ENCODE measurements at regions not wholly inside any gene's neighbourhood (a gene's known extent, or its start where the extent isn't known, plus 50 kb on each side); places are given as distances from the start of the nearest gene placed in this dataset.
A peak's percentile ranks its signal among the peaks of the same experiment; 100 is the strongest.

DNA sequence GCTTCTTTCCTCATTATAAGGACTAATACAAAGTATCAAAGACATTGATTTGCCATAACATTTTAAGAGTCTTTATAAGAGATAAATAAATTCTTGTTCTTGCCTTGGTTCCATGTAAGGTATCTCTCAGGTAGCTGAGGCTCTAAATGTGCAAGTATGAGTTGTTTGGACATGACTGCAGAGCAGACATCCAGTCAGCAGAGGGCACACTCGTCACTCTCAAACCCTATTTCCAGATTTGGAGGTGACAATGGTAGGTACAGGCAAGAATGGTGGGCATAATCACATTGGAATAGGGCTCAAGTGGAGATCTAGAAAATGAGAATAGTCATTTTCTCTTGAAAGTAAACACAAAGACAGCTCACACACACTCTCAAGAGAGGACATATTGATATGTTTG, 133.3 kb upstream of the ZIC3 start:
- no peak for TF ChIP-seq EZH2 (IDR thresholded peaks at IDR 0.05; ENCODE audit: low read length)
- TF ChIP-seq CTCF (optimal IDR thresholded peaks at IDR 0.05 in 1 of 3, IDR thresholded peaks at IDR 0.05 in 1 of 3, conservative IDR thresholded peaks at IDR 0.05 in 1 of 3; ENCODE audit: extremely low read depth in 1 of 3, insufficient read depth in 2 of 3, low read length in 3 of 3): peak; percentile 9 to 42 (median 19)

All from keratinocyte (primary cell).